GM19043 (cell line): ENCODE measurements at regions not wholly inside any gene's neighbourhood (a gene's known extent, or its start where the extent isn't known, plus 50 kb on each side); places are given as distances from the start of the nearest gene placed in this dataset.

Experiments used
- ATAC-seq: cut with Tn5 transposase; IDR thresholded peaks from one replicate; pipeline ENCODE4 v1.9.1; 2021; ENCODE audit warnings: low read depth; ENCODE audit not compliant: unreplicated experiment

DNA sequence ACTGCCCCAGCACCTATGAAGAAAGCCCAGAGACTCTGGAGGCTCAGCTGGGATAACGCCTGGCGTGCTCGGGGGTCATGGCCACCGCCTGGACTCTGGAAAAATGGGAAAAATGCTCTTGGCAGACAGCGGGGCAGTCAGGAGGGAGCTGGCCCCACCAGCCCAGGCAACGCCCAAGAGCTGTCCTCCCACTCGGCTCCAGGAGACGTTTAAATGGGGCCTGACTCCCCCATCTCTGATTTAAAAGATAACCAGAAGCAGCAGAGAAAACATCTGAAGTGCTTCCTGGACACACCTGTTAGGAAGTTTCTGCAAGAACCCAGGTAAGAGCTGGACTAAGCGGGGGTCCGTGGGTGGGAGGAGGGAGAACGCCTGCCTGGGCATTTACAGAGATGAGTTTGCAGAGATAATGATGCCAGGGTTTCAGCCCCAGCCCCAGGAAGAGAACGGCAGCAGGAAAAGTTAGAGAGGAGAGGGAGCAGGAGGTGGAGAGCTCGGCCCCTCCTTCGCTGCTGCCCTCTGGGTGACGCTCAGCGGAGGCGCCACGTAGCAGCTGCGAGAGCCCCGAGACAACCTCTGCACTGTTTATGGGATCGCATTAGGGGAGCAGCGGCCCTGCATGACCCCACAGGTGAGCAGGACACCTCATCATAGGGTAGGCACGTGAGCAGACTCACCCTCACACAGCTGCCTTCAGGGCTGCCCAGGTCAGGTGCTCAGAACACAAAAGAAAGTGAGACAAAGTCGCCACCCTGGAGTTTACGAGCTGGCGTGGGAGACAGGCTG, 83.5 kb upstream of the INSIG1 start:
- ATAC-seq = no peak

GRCh38 chr7:155215576-155216325, 81.9 kb upstream of the INSIG1 start:
- no peak for ATAC-seq

GRCh38 chr7:155216475-155217272, 81.0 kb upstream of the INSIG1 start:
- no peak for ATAC-seq

GRCh38 chr7:155217634-155218033, 80.0 kb upstream of the INSIG1 start:
- ATAC-seq = no peak

GRCh38 chr7:155218276-155219153, 79.2 kb upstream of the INSIG1 start:
- ATAC-seq = no peak

DNA sequence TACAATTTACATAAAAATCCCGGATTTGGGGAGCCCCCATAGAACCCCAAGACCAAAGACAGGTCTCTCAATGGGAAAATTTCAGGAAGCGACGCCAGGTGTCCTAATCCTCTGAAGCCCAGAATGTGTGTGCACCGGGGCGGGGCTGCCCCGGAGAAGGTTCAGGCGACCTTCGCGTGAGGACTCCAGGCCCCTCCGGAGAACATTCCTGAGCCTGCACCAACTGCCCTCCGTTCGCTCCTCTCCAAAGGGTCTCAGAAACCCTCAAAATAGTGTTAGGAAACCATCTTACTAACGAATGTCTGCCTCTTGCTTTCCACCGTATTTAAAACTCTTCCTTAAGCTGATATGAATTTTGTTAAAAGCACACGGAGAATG, 78.5 kb upstream of the INSIG1 start:
- ATAC-seq = no peak

DNA sequence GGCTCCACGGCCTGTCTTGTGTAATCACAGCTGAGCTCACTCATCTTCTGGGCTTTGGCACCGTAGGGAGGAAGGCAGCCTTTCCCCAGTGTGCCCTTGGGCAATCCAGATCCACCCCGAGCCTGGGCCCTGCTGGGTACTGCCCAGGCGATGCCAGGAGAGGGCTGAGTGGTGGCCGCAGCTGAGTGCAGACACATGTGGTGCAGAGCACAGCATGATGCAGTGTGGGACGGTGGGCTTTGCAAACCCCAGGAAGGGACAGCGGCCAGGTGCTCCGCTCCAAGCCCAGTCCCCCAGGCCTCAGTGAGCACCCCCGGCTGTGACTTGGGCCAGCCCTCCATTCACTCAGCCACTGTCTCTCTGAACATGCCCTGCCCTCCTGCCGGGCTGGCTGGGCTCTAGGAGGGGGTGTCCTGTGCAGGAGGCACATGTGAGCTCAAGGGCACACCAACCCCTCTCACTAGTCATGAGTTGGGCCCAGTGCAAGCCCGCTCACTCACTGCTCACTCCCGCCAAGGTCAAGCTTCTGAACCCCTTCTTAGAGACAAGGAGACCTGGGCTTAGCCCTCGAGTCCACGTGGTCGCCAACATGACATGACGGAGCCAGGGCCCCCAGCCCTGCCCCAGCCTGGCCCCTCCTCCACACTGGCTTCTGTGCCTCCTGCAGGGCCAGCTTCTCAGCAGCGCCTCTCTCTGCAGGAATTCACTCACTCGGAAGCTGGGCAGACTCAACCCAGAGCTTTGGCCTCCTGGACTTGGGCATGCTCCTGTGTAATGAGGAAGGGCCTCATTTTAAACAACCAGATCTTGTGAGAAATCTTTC, 77.5 kb upstream of the INSIG1 start:
- no peak for ATAC-seq

DNA sequence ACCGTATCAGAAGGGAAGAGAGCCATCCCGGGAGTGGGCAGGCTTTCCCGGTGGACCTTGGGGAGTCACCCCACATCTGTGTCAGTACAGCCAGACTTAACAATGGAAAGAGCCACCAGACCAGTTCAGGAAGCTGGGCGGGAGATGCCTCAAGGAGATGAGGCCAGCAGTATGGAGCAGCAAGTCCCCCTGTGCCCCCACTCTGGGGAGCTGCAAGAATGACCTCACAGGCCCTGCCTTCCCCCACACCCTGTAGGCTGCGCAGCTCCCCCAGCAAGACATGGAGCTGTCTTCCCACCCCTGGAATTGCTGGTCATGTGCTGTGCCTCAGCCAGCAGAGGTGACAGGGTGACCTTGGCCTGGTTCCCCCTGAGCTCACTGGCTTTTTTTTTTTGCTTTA, 76.8 kb upstream of the INSIG1 start:
- ATAC-seq = no peak

DNA sequence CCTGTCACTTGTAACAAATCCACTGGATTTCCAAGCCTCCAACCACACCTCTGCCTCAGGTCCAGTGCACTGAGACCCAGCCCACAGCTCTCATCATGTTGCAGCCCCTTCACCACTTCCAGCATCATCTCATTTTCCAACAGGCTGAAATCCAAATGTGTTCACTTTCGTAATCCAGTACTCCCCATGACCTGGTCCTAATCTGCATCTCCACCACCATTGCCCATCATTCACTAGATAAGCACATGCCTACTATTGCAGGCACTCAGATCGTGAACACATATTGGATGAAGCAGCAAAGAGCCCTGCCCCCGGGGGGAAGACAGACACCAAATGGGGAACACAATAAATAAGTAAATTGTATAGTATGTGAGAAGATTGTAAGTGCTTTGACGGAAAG, 76.1 kb upstream of the INSIG1 start:
- ATAC-seq = no peak

DNA sequence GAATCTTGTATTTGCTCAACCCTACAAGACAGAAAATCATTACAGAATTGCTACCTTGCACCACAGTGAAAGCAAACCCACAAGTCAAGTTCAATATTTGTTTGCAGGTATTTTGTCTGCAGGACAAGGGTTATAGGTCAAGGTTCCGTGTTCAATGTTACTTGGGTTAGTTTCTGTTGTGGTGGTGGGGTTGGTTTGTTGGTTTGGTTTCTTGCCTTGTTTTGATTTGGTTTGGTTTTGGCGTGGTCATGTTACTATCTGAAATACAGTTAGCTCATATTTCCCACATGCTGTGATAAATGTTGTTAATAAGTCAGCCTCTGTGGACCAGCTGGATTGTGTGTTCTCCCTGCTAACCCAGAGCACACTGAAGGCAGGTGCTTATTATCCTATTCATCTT, 75.6 kb upstream of the INSIG1 start:
- no peak for ATAC-seq

GRCh38 chr7:155222573-155222972, 75.1 kb upstream of the INSIG1 start:
- no peak for ATAC-seq

DNA sequence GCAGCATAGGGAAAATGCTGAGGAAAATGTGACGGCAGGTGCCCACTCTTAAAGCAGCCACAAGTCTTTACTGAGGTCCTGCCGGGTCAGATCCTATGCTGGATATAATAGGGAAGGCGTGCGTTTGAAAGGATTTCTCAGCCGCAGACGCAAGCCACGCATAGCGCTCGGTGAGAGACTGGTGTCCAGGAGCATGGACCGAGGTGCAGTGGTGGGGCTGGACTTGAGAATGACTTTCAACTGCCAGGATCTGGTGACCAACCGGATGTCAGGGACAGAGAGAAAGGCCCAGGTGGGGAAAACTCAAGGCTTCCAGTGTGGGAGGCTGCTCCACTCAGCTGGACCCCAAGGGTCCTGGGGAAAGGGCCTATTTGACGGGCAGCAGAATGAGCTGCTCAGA, 74.7 kb upstream of the INSIG1 start:
- no peak for ATAC-seq

- ATAC-seq = no peak
Observed at GRCh38 chr7:155223503-155223902, 74.2 kb upstream of the INSIG1 start.

DNA sequence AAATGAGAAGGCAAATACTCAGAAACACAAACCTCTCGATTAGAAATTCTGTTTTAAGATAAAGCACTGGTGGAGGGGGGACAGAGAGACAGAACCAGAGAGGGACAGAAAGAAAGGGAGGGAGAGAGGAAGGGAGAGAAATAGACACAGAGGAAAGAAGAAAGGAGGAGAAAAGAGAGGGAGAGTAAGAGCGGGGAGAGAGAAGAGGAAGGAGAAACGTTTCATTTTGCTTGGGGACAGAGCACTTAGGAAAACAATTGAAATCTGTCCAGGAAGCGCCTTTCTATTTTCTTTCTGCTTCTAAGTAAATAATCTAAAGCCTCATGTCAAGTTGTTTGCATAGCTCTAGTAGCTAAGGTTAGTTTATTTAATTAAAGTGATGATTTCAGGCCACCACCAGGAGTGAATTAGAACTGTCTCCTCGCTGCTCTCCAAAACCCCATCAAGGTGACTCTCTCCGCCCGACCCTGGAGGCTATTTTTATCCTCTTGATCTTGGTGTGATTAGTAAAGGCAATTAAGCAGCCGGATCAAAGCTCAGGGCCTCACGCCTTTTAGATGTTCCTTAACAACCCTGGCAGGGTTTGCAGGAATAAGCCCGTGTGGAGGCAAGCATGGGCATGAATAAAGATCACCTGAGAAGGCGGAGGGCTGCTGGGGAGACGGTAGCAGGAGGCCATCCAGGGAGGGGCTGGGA, 73.4 kb upstream of the INSIG1 start:
- no peak for ATAC-seq

DNA sequence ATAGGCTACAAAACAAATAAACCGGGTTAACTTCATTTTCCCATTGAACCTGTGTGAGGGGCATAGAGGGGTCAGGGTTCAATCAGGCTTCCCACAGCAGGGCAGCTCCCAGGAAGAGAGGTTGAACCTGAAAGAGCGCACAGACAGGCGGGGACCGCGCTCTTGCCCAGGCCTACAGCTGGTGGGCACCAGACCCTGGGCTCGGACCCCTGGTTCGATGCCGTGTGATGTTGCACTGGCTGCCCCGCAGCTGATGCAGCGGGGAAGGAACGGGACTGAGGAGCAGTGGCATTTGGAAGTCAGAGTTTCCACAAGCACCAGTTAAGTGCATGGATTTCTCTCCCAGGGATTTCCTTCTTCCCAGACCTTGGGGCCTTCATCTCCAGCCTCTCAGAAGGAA, 72.6 kb upstream of the INSIG1 start:
- no peak for ATAC-seq

GRCh38 chr7:155225516-155225915, 72.2 kb upstream of the INSIG1 start:
- no peak for ATAC-seq

GRCh38 chr7:155226261-155227003, 71.2 kb upstream of the INSIG1 start:
- ATAC-seq = no peak
